ENCODE measurements at regions not wholly inside any gene's neighbourhood (a gene's known extent, or its start where the extent isn't known, plus 50 kb on each side); places are given as distances from the start of the nearest gene placed in this dataset.

DNA sequence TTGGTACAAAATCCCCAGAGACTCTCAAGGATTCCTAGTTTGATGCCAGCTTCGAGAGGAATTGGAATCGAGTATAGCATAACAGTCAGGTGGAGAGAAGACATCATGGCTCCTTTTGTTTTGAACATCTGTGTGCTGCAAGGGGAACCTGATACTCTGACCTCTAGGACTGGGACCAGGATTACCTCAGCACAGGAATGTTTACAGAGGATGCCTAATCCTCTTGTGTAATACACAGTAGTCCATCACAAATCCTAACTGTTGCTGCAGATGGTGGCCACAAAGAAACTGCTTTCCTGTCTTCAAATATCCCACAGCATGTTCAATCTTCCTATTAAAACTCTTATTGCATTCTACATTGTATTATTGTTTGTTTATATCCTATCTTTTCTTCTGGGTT is 111.8 kb upstream of the PRMT6 start:
- DNase-seq, result no peak

GRCh38 chr1:106952776-106953175 is 103.7 kb upstream of the PRMT6 start:
- no peak for DNase-seq

- DNase-seq, result no peak
Observed at GRCh38 chr1:106954661-106955229, 101.7 kb upstream of the PRMT6 start.

DNA sequence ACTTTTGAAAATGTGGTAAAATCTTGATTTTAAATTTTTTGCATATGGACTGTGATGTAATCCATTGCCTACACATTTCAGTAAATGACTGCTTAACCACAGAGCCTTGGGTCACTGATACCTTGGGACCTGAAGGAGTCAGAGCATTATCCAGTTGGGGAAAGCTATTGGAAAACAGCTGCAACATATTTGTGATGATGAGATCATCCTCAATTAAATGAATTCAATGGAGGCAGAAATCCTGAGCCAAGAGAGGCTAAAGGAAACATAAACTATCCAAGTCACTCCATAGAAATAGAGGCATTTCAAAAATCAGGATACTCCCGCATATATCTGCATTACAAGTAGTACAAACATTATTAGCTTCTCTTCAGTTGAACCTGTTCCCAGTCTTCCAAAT is 99.8 kb upstream of the PRMT6 start:
- no peak for DNase-seq

DNA sequence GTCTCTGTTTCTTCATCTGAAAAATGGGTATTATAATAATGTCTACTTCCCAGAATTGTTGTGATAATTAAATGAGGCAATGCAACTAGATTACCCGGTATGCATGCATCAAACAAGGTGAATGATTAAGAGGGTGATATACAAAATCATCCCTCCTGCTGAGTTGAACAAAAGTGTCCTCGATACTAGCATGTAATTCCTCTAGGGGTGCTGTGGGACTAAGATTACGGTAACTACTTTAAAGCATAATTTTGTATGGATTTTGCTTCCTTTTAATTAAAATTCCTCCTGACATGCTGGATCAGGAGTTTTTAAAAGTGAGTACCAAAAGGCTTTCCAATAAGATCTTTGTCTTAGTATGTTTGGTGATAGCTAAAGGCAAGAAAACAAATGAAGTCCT is 98.7 kb upstream of the PRMT6 start:
- DNase-seq, result no peak

DNA sequence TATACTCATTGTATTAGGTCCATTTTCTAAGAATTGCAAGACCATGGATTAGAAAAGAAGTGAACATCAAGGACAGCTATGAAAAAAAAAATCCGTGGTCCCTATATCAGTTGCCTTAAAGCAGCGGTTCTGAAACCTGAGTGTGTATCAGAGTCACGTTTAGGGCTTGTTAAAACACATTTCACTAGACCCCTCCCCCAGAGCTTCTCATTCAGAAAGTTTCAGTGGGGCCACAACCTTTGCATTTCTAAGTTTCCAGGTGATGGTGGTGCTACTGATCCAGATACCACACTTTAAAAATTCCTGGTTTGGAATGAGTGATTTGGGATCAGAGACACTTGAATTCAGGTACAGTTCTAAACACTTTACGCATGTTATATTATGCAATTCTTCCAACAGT is 96.1 kb upstream of the PRMT6 start:
- no peak for DNase-seq

- DNase-seq, result no peak
Observed at GRCh38 chr1:106961646-106962045, 94.8 kb upstream of the PRMT6 start.

GRCh38 chr1:106962591-106962990 is 93.9 kb upstream of the PRMT6 start:
- DNase-seq, result no peak

GRCh38 chr1:106964495-106964894 is 92.0 kb upstream of the PRMT6 start:
- DNase-seq, result no peak

GRCh38 chr1:106968644-106969043 is 87.8 kb upstream of the PRMT6 start:
- DNase-seq, result no peak

DNA sequence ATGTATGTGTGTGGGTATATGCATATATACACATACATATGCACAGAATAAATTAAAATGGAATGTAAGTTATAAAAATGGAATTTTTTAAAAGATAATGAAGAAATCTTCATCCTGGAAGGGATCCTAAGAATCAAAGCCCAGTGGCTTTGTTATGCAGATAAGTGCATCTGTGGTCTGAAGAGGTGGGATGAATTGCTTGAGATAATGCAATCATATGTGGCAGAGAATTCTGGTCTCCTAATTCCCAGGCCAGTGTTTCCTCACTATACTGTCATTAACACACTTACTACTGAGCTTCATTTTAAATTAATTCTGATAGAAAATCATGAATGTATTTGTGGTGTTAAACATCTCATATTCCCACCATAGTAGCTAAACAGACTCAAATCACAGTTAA is 86.7 kb upstream of the PRMT6 start:
- no peak for DNase-seq

- DNase-seq, result no peak
Observed at GRCh38 chr1:106972074-106972473, 84.4 kb upstream of the PRMT6 start.

DNA sequence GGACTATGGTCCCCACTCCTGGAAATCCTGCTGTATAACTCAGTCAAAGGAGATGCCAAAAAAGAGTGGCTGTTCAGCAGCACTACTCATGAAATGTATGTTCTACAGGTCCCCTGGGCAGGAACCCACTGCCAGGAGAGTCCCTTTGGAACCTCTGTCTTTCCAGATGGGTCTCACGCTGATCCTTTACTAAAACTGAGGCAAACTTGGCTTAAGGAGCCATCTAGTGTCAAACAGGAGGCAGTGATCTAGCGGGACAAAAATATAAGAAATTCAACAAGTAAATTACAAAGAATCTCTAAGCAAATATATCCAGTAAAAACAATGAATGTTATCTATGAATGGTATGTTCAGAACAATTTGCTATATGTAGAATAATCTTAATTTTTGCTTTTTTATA is 80.5 kb upstream of the PRMT6 start:
- DNase-seq, result no peak

DNA sequence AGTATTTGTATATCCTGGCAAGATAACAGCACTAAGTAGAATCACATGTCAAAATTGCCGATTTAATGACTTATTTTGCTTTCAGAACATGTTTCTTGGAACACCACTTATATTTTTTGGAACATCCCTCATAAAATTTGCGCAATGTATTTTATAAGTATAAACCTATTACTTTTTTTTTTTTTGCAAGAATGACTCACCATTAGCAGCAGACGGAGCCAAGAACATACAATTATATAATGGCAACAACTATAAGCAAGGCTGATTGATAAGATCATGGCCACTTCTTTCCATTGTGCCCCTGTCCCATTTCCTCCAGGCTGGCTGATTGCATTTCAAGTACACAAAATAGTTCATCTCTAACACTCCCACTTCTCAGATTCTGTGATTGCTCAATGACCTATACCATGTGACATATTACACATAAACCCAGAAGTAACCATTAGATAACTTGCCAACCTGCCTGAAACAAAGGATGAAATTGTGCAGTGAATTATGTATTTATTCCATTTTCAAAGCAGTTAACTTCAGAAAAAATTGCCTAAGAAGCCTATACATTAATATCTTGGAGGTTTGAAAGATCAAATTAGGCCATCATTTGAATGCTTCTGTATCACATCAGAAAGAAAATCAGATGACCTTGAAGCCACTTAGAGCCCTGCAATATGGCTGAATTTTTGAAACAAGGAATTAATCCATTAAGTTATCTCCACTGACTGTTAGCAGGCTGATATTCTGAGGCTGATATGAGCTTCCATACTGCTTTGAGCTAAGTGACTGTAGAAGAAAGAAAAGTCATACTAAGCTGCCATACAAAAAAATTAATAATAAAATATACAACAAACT is 77.8 kb upstream of the PRMT6 start:
- DNase-seq, result no peak

- DNase-seq, result no peak
Observed at GRCh38 chr1:106979371-106979770, 77.1 kb upstream of the PRMT6 start.

GRCh38 chr1:106980121-106980520 is 76.4 kb upstream of the PRMT6 start:
- DNase-seq, result no peak

- DNase-seq, result no peak
Observed at GRCh38 chr1:106984801-106985200, 71.7 kb upstream of the PRMT6 start.

- no peak for DNase-seq
Observed at GRCh38 chr1:106986603-106987002, 69.9 kb upstream of the PRMT6 start.

GRCh38 chr1:106995970-106996369 is 60.5 kb upstream of the PRMT6 start:
- no peak for DNase-seq

DNA sequence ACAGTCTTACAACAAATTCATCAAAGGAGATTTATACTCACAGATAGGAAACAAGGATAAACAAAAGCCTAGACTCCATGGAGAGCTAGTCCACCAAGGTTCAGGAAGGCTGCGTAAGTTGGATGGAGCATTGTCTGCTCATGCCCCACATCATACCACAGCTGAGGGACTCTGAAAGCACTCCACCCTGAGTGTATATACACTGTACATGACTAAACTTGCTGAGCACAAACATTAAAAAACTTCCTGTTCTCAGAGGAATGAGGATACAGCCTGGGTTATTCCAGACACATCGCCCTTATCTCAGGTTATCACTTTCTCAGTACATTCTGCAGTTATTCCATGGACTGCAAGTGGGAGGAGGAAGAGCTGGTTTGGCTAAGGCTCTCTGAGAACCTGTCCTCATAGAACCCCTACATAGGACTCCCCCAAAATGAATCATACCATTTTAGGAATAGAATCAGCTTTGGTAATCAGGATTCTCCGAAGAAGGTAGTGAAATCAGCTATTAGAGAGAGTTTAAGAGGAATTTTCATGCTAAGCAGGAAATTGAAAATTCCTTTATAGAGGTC is 58.0 kb upstream of the PRMT6 start:
- no peak for DNase-seq

DNA sequence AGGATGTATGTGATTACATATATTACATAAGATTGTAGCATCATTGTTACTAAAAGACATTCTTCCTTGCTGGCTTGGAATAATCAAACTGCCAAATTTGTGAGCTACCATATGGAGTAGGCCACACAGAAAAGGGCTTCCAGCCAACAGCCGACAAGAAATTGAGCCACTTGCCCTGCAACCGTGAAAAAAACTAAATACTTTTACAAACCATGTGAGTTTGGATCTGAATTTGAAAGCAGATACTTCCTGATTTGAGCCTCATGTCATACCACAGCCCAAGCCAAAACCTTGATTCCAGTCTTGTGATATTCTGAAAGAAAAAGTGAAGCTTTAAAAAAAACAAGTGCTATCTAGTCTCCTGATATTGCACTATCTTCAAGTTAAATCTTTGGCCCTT is 55.6 kb upstream of the PRMT6 start:
- no peak for DNase-seq

DNA sequence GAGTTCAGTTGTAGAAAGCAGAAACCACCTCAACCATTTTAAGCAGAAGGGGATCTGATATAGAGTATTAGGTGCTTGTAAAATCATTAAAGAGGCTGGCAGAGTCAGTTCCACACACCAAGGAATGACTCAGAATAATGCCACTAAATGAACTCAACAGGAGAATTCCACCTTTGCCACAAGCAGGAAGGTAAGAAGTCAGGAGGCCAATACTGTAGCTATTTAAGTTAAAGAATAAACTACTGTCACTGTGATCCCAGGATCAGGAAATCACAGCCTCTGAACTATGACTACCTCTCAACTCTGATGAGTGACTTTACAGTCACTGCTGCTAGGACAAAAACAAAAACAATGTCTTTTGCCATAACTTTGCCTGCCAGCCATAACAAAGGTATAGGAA is 52.5 kb upstream of the PRMT6 start:
- DNase-seq, result no peak

DNA sequence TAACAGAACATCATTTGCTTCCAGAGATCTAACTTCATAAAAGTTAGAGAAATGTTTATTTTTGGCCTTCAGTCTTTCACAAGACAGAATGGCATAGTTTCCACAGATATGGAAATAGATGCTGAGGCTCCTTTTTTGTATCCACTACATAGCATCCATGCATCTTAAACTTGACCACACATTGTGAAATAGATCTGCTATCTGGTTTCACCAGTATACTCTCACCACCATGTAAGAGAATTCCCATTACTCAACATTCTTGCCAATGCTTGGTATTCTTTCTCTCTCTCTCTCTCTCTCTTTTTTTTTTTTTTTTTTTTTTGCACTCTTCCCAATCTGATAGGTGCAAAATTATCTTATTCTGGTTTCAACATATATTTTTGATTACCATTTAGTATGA is 52.1 kb upstream of the PRMT6 start:
- DNase-seq, result no peak
